ENCODE measurements at regions not wholly inside any gene's neighbourhood (a gene's known extent, or its start where the extent isn't known, plus 50 kb on each side); places are given as distances from the start of the nearest gene placed in this dataset.
"Not testable (repeated sequence)": the region's sequence is repeated elsewhere in the genome, so short reads cannot be mapped to it uniquely, and the experiment has no call there.

DNA sequence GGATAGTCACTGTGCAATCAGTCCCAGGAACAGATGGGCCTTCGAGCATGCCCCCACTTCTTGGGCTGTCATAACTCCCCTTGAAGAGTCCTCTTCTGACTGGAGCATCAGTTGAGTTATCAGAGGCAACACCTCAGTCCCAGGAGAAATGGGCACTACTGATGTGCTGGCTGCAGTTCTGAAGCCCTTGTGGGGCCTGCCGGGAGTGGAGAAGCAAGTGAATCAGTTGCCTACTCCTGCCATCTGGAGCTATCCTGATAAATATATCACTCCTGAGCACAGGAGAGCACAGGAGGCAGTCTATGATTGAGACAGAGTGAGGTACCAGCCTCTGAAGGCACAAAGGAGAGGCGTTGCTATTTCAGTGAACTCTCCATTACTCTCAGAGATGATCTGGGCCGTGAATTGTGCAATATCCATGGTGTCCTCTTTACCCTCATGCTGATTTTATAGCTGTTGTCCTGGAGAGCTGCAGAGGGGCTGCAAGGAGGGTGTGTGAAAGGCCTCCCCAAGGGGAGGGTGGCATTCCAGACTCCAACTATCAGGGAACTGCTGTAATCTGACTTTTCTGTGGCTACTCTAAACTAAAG, 344.2 kb upstream of the ROPN1 start:
- Histone ChIP-seq H3K27ac (no peak overlapping the region), H3K9me3 (no peaks in the 10 kb centered on the region), H3K27me3 (no peaks in the 10 kb centered on the region), H3K4me1 (ENCODE audit: insufficient read depth) (no peaks in the 10 kb centered on the region), H3K4me3 (no peak overlapping the region), H3K36me3 (no peaks in the 10 kb centered on the region)
- TF ChIP-seq, protein P1, sequence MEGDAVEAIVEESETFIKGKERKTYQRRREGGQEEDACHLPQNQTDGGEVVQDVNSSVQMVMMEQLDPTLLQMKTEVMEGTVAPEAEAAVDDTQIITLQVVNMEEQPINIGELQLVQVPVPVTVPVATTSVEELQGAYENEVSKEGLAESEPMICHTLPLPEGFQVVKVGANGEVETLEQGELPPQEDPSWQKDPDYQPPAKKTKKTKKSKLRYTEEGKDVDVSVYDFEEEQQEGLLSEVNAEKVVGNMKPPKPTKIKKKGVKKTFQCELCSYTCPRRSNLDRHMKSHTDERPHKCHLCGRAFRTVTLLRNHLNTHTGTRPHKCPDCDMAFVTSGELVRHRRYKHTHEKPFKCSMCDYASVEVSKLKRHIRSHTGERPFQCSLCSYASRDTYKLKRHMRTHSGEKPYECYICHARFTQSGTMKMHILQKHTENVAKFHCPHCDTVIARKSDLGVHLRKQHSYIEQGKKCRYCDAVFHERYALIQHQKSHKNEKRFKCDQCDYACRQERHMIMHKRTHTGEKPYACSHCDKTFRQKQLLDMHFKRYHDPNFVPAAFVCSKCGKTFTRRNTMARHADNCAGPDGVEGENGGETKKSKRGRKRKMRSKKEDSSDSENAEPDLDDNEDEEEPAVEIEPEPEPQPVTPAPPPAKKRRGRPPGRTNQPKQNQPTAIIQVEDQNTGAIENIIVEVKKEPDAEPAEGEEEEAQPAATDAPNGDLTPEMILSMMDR (IDR thresholded peaks at IDR 0.05), result no peak
- TF ChIP-seq EP300 (IDR thresholded peaks at IDR 0.05) (no peak), POLR2A (IDR thresholded peaks at IDR 0.05) (no peak)
- intact Hi-C loops (cut with DNase I), result no loop called here
- WGBS, 3 donors, result 84 to 91% (median 84%) methylated on average over 4 of the region's 4 CpGs
- DNase-seq, result no peak

DNA sequence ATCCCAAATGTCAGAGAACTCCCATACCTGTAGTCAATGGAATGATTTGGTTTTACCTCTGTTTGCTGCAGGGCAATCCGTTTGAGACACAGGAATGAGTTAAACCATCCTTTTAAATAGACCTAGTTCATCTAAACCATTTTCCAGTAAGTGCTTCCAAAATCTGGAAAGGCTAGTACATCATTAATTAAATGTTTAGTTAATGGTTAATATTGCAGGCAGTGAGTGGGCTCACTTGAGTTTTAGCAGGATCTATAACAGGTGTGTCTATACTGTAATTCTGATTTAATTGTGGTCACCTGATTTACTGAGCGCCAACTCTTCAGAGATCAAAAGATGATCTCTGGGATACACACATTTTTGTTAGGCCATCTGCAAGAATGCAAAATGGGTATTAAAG, 353.9 kb upstream of the ROPN1 start:
- Histone ChIP-seq H3K27ac (no peak overlapping the region), H3K4me3 (no peak overlapping the region), H3K36me3 (no peaks in the 10 kb centered on the region), H3K9me3 (no peaks in the 10 kb centered on the region), H3K4me1 (ENCODE audit: insufficient read depth) (no peaks in the 10 kb centered on the region), H3K27me3 (no peaks in the 10 kb centered on the region)
- no peak for DNase-seq
- intact Hi-C loops (cut with DNase I), result no loop called here
- TF ChIP-seq POLR2A (IDR thresholded peaks at IDR 0.05) (no peak), EP300 (IDR thresholded peaks at IDR 0.05) (no peak)
- TF ChIP-seq, protein P1 (IDR thresholded peaks at IDR 0.05), result no peak
- WGBS, 3 donors, result 92 to 95% (median 94%) methylated on average over 2 of the region's 2 CpGs

GRCh38 chr3:124346487-124346886, 354.6 kb upstream of the ROPN1 start:
- H3K36me3 ChIP-seq, result no peaks in the 10 kb centered on the region
- intact Hi-C loops (cut with DNase I), result no loop called here
- 84 to 96% (median 96%) methylated on average over 4 of the region's 4 CpGs for WGBS, 3 donors
- H3K9me3 ChIP-seq, result no peaks in the 10 kb centered on the region
- no peaks in the 10 kb centered on the region for H3K27me3 ChIP-seq
- no peak for DNase-seq
- TF ChIP-seq, protein P1 (IDR thresholded peaks at IDR 0.05), result no peak
- TF ChIP-seq POLR2A (IDR thresholded peaks at IDR 0.05) (no peak), EP300 (IDR thresholded peaks at IDR 0.05) (no peak)
- H3K4me1 ChIP-seq (ENCODE audit: insufficient read depth), result no peaks in the 10 kb centered on the region
- H3K4me3 ChIP-seq, result no peak overlapping the region
- no peak overlapping the region for H3K27ac ChIP-seq

- no peaks in the 10 kb centered on the region for H3K27me3 ChIP-seq
- no peak overlapping the region for H3K27ac ChIP-seq
- H3K4me3 ChIP-seq, result no peak overlapping the region
- TF ChIP-seq, protein P1 (IDR thresholded peaks at IDR 0.05), result no peak
- no peak for TF ChIP-seq EP300 (IDR thresholded peaks at IDR 0.05)
- TF ChIP-seq POLR2A (IDR thresholded peaks at IDR 0.05), result no peak
- intact Hi-C loops (cut with DNase I), result no loop called here
- H3K36me3 ChIP-seq, result no peaks in the 10 kb centered on the region
- no peak for DNase-seq
- no peaks in the 10 kb centered on the region for H3K4me1 ChIP-seq (ENCODE audit: insufficient read depth)
- WGBS, 3 donors, result 78 to 95% (median 88%) methylated on average over 2 of the region's 2 CpGs
- H3K9me3 ChIP-seq, result no peaks in the 10 kb centered on the region
Measured at GRCh38 chr3:124347418-124347817, 355.5 kb upstream of the ROPN1 start.

DNA sequence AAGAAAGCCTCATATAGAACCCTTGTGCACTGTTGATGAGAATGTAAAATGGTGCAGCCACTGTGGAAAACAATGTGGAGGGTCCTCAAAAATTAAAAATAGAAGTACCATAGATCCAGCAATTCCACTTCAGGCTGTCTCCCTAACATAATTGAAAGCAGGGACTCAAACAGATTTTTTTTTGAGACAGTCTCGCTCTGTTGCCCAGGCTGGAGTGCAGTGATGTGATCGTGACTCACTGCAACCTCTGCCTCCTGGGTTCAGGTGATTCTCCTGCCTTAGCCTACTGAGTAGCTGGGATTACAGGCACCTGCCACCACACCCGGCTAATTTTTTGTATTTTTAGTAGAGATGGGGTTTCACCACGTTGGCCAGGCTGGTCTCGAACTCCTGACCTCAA, 356.6 kb upstream of the ROPN1 start:
- H3K4me1 ChIP-seq (ENCODE audit: insufficient read depth); DNase-seq; H3K9me3 ChIP-seq; intact Hi-C loops (cut with DNase I); H3K27ac ChIP-seq; H3K27me3 ChIP-seq; H3K4me3 ChIP-seq; H3K36me3 ChIP-seq: not testable (repeated sequence)
- WGBS, 3 donors, result 88 to 97% (median 96%) methylated on average over 5 of the region's 5 CpGs
